GM18873 (cell line): ENCODE measurements at regions not wholly inside any gene's neighbourhood (a gene's known extent, or its start where the extent isn't known, plus 50 kb on each side); places are given as distances from the start of the nearest gene placed in this dataset.

ENCODE experiments used
- ATAC-seq: cut with Tn5 transposase; IDR thresholded peaks from one replicate; pipeline ENCODE4 v1.9.1; 2021; ENCODE audit warnings: mild to moderate bottlenecking, moderate library complexity, moderate number of reproducible peaks; ENCODE audit not compliant: unreplicated experiment, low FRiP score

DNA sequence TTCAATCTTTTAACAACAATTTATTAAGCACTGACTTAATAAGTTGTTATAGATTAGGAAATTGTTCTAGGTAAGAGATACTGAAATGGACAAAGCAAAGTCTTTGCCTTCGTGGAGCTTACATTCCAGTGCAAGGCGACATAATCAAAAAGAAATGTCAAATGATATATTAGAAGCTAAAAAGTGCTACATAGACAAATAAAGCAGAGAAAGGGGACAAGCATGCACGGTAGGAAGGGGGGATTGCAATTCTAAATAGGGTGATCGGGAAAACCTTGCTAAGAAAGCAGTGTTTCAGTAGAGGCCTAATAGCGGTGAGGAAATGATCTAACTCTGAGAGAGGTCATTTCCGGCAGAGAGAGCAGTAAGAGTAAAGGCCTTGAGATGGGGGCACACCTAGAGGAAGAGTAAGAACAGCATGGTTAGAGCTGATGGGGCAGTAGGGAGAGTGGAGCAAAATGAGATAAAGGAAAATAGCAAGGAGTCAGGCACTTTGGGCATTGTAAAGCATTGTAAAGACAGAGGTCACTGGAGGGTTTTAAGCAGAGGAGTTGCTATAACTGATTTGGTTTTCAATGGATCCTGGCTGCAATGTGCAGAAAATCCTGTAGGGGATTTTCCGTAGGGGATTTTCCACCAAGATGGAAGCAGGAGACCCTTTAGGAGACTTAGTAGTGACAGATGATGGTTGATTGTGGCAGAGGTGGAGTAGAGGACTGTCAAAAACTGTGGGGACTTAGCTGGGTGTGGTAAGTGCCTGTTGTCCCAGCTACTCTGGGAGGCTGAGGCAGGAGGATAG is 71.7 kb upstream of the CFAP20DC start:
- no peak for ATAC-seq

- no peak for ATAC-seq
These were observed 69.1 kb upstream of the CFAP20DC start for GRCh38 chr3:59118928-59119327.

DNA sequence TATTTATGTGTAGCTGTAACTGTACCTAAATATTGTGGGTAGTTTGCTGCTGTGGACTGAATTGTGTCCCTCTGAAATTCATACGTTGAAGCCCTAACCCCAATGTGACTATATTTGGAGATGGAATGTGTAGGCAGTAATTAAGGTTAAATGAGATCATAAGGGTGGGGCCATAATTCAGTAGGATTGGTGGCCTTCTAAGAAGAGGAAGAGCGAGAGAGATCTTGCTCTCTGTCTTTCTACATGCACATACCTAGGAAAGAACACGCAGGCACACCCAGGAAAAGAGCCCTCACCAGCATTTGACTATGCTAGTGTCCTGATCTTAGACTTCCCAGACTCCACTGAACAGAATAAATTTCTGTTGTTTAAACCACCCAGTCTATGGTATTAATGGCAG is 67.6 kb upstream of the CFAP20DC start:
- ATAC-seq: no peak

GRCh38 chr3:59116233-59116537 is 66.4 kb upstream of the CFAP20DC start:
- no peak for ATAC-seq

- no peak for ATAC-seq
These were observed 65.8 kb upstream of the CFAP20DC start for GRCh38 chr3:59115364-59116232.

GRCh38 chr3:59107856-59108815 is 58.3 kb upstream of the CFAP20DC start:
- ATAC-seq: no peak

DNA sequence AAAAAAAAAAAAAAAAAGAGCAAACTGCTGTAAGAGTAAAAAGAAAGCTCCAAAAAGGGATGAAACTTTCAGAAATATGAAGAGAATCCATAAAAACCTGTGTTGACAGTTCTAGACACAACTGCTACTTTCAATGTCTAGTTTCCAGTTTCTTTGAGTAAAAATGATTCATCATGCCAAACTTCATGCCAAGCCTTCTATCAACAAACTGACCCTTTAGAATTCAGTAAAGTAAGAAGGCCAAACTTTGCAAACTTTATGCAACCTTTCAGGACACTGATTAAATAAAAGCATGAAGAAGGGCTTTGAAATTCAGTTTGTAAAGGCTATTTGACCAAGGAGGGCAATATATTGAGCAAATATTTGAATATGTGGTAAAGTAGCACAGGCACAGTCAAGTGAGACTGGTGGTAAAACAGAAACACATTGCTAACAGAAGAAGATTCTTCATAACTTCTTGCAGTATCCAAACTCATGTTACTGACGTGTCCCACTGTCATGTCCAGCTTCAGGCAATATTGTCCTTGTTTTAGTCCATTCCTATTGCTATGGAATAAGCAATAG is 56.3 kb upstream of the CFAP20DC start:
- no peak for ATAC-seq

- ATAC-seq: no peak
These were observed 53.7 kb upstream of the CFAP20DC start for GRCh38 chr3:59103552-59103951.

DNA sequence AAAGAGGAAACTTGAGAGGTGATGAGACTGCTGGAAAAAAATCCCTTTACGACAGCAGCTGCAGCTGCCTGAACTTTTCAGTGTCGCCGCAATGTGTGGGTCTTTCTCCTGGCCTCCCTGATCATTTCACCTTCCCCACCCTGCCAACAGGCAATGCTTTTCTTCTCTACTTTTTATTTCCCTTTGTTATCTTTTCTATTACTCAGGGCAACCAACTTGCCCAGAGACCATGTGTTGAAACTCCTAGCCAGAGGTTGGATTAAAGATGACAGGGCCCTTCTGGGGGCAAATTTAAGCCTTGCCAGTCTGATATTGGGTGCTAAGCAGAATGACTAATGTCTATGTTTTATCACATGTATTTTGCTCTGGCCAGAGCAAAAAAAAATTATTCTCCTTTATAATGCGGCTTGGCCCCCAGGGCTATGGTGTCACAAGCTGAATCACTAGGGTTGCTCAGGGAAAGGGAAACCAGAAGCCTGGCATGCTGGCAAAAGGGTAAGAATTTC is 51.5 kb upstream of the CFAP20DC start:
- no peak for ATAC-seq
